Progenitor cell of endocrine pancreas (in vitro differentiated cells): ENCODE measurements at regions not wholly inside any gene's neighbourhood (a gene's known extent, or its start where the extent isn't known, plus 50 kb on each side); places are given as distances from the start of the nearest gene placed in this dataset.
A peak's percentile ranks its signal among the peaks of the same experiment; 100 is the strongest.

Experiments
- DNase-seq: peaks from one replicate; pipeline ENCODE4 v3.0.0; 2021; ENCODE audit warnings: low spot score; ENCODE audit not compliant: unreplicated experiment
- H3K27ac Mint-ChIP-seq: 2 replicates; pipeline ENCODE4 v1.8.0; 2021; ENCODE audit warnings: mild to moderate bottlenecking, moderate library complexity, mixed read lengths
- H3K27me3 Mint-ChIP-seq: 2 replicates; pipeline ENCODE4 v1.8.0; 2021; ENCODE audit warnings: mixed read lengths
- H3K36me3 Mint-ChIP-seq: 2 replicates; pipeline ENCODE4 v1.8.0; 2022; ENCODE audit warnings: mixed read lengths; ENCODE audit not compliant: insufficient read depth
- H3K4me1 Mint-ChIP-seq: 2 replicates; pipeline ENCODE4 v1.8.0; 2021; ENCODE audit warnings: low read depth, mixed read lengths
- H3K4me3 Mint-ChIP-seq: 2 replicates; pipeline ENCODE4 v1.8.0; 2021; ENCODE audit warnings: low read depth, mild to moderate bottlenecking, moderate library complexity, mixed read lengths
- H3K9me3 Mint-ChIP-seq: 2 replicates; pipeline ENCODE4 v1.8.0; 2021; ENCODE audit warnings: low read depth, mixed read lengths
- TF ChIP-seq, protein P1 (sequence below): fragments of 200-600 bp; sonication (generic); IDR thresholded peaks from one replicate; pipeline ENCODE4 v1.5.0; 2021; ENCODE audit warnings: antibody characterized with exemption, mild to moderate bottlenecking; ENCODE audit not compliant: unreplicated experiment

DNA sequence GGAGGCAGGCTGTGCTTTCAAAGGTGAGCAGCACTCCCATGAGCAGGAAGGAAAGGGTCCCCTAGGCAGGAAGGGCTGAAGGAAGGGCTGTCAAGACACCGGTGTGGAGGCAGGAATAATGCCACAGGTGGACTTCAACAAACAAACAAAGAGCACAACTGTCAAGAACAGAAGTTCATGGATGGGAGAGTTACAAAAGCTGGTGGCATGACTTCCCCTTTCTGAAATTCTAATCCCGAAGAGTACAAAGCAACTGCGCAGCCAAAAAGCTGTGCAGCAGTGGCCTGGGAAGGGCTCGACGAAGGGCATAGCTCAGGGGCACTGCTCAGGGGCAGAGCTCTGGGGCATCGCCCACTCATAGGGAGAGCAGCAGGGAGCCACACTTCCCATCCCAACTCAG, 582.3 kb upstream of the DIPK2B start:
- TF ChIP-seq, protein P1, sequence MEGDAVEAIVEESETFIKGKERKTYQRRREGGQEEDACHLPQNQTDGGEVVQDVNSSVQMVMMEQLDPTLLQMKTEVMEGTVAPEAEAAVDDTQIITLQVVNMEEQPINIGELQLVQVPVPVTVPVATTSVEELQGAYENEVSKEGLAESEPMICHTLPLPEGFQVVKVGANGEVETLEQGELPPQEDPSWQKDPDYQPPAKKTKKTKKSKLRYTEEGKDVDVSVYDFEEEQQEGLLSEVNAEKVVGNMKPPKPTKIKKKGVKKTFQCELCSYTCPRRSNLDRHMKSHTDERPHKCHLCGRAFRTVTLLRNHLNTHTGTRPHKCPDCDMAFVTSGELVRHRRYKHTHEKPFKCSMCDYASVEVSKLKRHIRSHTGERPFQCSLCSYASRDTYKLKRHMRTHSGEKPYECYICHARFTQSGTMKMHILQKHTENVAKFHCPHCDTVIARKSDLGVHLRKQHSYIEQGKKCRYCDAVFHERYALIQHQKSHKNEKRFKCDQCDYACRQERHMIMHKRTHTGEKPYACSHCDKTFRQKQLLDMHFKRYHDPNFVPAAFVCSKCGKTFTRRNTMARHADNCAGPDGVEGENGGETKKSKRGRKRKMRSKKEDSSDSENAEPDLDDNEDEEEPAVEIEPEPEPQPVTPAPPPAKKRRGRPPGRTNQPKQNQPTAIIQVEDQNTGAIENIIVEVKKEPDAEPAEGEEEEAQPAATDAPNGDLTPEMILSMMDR, result no peak
- Mint-ChIP-seq H3K4me3 (no peak overlapping the region), H3K36me3 (peaks cover 5% of the 10 kb centered on the region), H3K4me1 (peaks cover 8% of the 10 kb centered on the region), H3K9me3 (peaks cover 18% of the 10 kb centered on the region), H3K27ac (peak overlapping the region; percentile 75), H3K27me3 (no peaks in the 10 kb centered on the region)
- no peak for DNase-seq

DNA sequence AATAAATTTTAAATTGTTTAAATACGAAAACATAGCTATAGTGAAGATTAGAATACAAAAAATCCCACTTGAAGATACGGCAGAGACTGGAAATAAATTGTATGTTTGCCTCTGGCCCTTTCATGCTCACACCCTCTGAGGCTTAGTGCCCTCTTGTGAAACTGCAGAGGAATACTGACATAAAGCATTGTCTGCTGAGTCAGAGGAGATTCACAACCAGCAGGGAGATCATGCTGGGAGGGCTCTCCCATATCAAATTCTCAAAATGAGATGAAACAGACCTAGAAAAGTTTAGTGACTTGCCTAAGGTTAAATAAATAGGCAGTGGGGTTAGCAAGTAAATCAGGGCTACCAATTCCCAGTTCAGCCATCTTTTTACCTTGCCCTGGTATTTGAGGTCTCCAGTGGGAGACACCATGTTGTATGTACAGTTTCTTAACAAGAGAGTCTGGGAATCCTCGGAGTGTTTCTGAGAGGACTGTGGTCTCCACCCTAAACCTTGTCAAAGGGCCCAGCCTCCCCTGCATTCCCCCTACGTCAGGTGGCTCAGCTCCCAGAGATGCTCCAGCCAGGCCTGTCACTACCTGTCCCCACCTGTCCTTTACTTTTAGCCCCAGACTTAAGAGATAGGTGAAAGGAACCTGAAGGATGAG, 581.4 kb upstream of the DIPK2B start:
- TF ChIP-seq, protein P1, result no peak
- no peak for DNase-seq
- peaks cover 8% of the 10 kb centered on the region for H3K4me1 Mint-ChIP-seq
- no peak overlapping the region for H3K4me3 Mint-ChIP-seq
- H3K9me3 Mint-ChIP-seq, result peaks cover 21% of the 10 kb centered on the region
- H3K27me3 Mint-ChIP-seq, result no peaks in the 10 kb centered on the region
- H3K36me3 Mint-ChIP-seq, result peaks cover 6% of the 10 kb centered on the region
- H3K27ac Mint-ChIP-seq, result no peak overlapping the region

DNA sequence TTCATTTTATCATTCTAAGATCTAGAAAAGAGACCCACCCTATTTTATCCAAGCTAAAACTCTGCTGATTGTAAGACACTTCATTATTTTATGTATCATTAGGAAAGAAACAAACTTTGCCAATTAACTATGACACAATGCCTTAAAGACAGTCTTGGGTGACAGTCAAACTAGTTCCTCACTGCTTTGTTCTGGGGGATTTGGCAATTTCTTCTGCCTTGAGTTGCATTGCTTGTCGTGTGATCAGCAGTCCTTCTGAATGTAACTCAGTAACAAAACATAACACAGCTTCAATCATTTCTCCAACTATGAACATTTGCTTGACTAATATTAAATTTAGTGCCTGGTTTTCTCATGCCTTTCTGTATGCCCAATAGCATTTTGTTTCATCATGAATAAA, 577.9 kb upstream of the DIPK2B start:
- H3K36me3 Mint-ChIP-seq, result peaks cover 5% of the 10 kb centered on the region
- H3K27ac Mint-ChIP-seq, result no peak overlapping the region
- H3K9me3 Mint-ChIP-seq, result peaks cover 25% of the 10 kb centered on the region
- no peak for DNase-seq
- TF ChIP-seq, protein P1, result no peak
- no peaks in the 10 kb centered on the region for H3K27me3 Mint-ChIP-seq
- H3K4me3 Mint-ChIP-seq, result no peak overlapping the region
- no peaks in the 10 kb centered on the region for H3K4me1 Mint-ChIP-seq

DNA sequence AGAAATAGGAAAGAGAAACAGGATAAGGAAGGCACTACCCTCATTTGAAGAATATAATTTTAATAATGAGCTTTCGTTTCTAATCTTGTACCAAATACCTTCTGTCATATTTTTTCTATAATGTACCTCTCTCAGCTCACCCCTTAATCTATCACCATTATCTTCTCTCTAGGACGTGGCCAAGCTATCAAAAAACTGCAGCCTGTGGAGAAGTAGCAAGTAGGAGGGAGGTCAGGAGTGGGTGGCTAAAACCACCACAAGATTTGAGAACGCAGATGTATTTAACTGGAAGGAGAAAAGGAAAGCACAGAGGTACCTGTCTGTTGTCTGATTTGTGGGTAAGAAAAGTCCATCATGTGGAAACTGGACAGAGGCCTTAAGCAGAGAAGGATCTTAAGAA, 576.7 kb upstream of the DIPK2B start:
- H3K4me1 Mint-ChIP-seq, result no peaks in the 10 kb centered on the region

DNA sequence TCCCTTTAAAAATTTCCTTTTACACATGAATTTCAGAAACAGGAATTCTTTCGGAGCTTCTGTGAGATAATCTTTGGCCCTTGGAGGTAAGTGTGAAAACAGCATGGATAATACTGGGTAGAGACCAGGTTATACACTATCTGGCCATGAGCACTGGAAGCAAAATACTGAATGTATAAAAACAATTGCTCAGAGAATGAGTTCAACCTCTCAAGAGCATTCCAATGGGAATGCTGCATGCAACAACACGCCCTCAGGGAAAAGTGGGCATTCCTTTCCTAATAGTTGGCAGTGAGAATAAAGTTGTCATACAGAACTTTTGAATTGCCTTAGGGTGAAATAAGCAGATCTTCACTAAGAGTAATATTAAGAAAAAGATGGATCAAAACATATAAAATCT, 574.8 kb upstream of the DIPK2B start:
- Mint-ChIP-seq H3K4me1 (peaks cover 5% of the 10 kb centered on the region), H3K9me3 (peaks cover 29% of the 10 kb centered on the region), H3K27ac (no peak overlapping the region), H3K36me3 (peaks cover 6% of the 10 kb centered on the region), H3K27me3 (no peaks in the 10 kb centered on the region), H3K4me3 (no peak overlapping the region)
- DNase-seq, result no peak
- TF ChIP-seq, protein P1, result no peak

More for the DNA sequence above, 576.7 kb upstream of the DIPK2B start:
- no peak for DNase-seq
- Mint-ChIP-seq H3K36me3 (peaks cover 5% of the 10 kb centered on the region), H3K4me3 (no peak overlapping the region), H3K27me3 (no peaks in the 10 kb centered on the region), H3K9me3 (peaks cover 25% of the 10 kb centered on the region), H3K27ac (no peak overlapping the region)
- TF ChIP-seq, protein P1, result no peak
